Stimulated activated CD8-positive, alpha-beta memory T cell treated with anti-CD3 and anti-CD28 coated beads, Interleukin-7, amount 100 ng/mL, for 1 hour (primary cell): ENCODE measurements at regions not wholly inside any gene's neighbourhood (a gene's known extent, or its start where the extent isn't known, plus 50 kb on each side); places are given as distances from the start of the nearest gene placed in this dataset.
"Not testable (repeated sequence)": the region's sequence is repeated elsewhere in the genome, so short reads cannot be mapped to it uniquely, and the experiment has no call there.

Experiments used
- DNase-seq, 2 donors: peaks; one replicate each; pipeline ENCODE4 v3.0.0-alpha.2; 2020; ENCODE audit warnings: low read depth in 2 of 2

DNA sequence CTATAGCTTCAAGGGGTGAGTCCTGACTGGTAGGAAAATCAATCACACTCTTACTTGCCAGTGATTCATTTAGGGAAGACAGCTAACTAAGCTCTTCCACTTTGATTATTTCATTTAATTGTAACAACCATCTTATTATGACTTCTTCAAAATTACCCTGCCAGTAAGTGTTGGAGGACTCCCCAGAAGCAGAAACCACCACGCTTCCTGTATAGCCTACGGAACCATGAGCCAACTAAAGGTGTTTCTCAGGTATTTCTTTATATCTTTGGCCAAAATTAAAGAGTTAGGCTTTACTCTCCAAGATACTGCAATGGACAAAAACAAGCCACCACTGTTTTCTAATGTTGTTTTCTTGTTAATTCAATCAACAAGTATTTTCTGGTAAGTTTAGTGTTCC, 61.0 kb downstream of the FOXD4L5 start:
- peak in 1 of 2 donors; percentile 0 for DNase-seq

DNA sequence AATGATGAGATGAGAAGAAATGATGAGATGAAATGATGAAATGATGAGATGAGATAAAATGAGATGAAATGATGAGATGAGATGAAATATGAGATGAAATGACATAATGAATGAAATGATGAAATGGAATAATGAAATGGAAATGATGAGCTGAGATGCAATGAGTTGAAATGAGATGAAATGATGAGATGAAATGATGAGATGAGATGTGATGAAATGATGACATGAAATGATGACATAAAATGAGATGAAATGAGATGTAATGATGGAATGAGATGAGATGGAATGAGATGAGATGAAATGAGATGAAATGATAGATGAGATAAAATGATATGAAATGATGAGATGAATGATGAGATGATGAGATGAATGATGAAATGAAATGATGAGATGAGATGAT, 76.2 kb downstream of the FOXD4L5 start:
- DNase-seq, result not testable (repeated sequence)

DNA sequence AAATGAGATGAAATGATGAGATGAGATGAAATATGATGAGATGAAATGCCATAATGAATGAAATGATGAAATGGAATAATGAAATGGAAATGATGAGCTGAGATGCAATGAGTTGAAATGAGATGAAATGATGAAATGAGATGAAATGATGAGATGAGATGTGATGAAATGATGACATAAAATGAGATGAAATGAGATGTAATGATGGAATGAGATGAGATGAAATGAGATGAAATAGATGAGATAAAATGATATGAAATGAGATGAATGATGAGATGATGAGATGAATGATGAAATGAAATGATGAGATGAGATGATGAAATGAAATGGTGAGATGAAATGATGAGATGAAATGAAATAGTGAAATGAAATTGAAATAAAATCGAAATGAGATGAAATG, 77.7 kb downstream of the FOXD4L5 start:
- not testable (repeated sequence) for DNase-seq

DNA sequence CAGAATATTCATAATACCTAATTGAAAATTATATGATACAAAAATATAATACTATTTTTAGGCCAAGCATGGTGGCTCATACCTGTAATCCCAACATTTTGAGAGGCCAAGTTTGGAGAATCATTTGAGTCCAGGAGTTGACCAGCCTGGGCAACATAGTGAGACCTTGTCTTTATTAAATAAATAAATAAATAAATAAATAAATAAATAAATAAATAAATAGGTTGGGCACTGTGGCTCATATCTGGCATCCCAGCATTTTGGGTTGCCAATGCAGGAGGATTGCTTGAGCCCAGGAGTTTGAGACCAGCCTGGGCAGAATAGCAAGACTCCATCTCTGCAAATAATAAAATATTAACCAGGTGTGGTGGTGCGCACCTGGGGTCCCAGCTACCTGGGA, 79.2 kb downstream of the FOXD4L5 start:
- not testable (repeated sequence) for DNase-seq

DNA sequence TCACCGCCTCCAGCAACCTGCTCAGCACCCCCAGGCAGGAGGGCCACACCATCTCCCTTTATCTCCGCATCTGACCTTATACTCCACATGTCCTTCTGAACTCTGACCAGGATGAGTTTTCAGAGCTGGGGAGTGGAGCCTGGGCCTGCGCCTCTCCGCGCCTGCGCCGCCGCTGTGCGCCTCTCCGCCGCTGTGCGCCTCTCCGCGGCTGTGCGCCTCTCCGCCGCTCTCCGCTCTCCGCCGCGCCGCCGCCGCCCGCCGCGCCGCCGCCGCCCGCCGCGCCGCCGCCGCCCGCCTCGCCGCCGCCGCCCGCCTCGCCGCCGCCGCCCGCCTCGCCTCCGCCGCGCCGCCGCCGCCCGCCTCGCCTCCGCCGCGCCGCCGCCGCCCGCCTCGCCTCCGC, 89.2 kb downstream of the FOXD4L5 start:
- DNase-seq, result not testable (repeated sequence)

DNA sequence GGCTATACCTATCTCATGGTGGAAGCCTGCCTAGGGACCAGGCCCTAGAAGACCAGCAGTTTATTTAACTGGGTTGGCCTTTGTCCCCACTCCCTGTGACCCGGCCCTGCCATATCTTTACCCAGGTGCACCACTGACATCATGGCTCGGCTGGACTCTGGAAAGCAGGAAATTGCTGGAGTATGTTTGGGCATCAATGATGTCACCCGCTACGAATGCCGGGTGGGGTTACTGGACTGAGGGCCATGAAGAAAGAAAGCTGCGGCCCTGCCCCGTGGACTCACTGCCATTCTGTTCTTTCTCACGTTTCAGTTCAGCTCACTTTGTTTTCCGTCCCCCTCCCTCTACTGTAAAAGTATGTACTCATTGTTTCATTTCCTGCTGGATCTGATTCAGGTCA, 129.1 kb downstream of the FOXD4L5 start:
- DNase-seq, result not testable (repeated sequence)
